Fibroblast of lung (primary cell): ENCODE measurements at regions not wholly inside any gene's neighbourhood (a gene's known extent, or its start where the extent isn't known, plus 50 kb on each side); places are given as distances from the start of the nearest gene placed in this dataset.

Experiments used
- DNase-seq, 2 donors: peaks; one replicate each; pipeline versions ENCODE4 v3.0.0 to v3.0.0-alpha.2; 2010; ENCODE audit warnings: low read depth in 2 of 2
- H2AFZ ChIP-seq: 2 replicates; pipeline ENCODE4 v1.5.1; 2012; ENCODE audit warnings: low read length, control low read depth, inconsistent platforms
- H3K27ac ChIP-seq: 2 replicates; pipeline ENCODE4 v1.5.1; 2011; ENCODE audit warnings: low read length, control low read depth; ENCODE audit not compliant: insufficient read depth
- H3K27me3 ChIP-seq: 2 replicates; pipeline ENCODE4 v1.5.1; 2011; ENCODE audit warnings: mild to moderate bottlenecking, low read length; ENCODE audit not compliant: control insufficient read depth, insufficient read depth
- H3K36me3 ChIP-seq: 2 replicates; pipeline ENCODE4 v1.5.1; 2011; ENCODE audit warnings: low read length; ENCODE audit not compliant: control insufficient read depth, insufficient read depth
- H3K4me1 ChIP-seq: 2 replicates; pipeline ENCODE4 v1.5.1; 2011; ENCODE audit warnings: low read length; ENCODE audit not compliant: control insufficient read depth, insufficient read depth; ENCODE audit errors: extremely low read depth
- H3K4me2 ChIP-seq: 2 replicates; pipeline ENCODE4 v1.5.1; 2011; ENCODE audit warnings: low read length, control low read depth; ENCODE audit not compliant: insufficient read depth; ENCODE audit errors: extremely low read depth
- H3K4me3 ChIP-seq, 4 experiments: fragments of 200-600 bp in 1 of 4; sonication (generic) in 1 of 4; replicated peaks in 1 of 4; 2 replicates each; pipeline ENCODE4 v1.5.1; 2011 to 2016; ENCODE audit warnings: low read length in 4 of 4, low read depth in 3 of 4, mild to moderate bottlenecking in 3 of 4, control low read depth in 2 of 4, inconsistent platforms in 1 of 4, mixed read lengths in 1 of 4; ENCODE audit not compliant: insufficient read depth in 1 of 4; ENCODE audit errors: control extremely low read depth in 1 of 4
- H3K79me2 ChIP-seq: 2 replicates; pipeline ENCODE4 v1.5.1; 2012; ENCODE audit warnings: mild to moderate bottlenecking, low read length, inconsistent platforms; ENCODE audit not compliant: control insufficient read depth, insufficient read depth
- H3K9ac ChIP-seq: 2 replicates; pipeline ENCODE4 v1.5.1; 2011; ENCODE audit warnings: mild to moderate bottlenecking, low read length, control low read depth; ENCODE audit not compliant: insufficient read depth
- H3K9me3 ChIP-seq: 2 replicates; pipeline ENCODE4 v1.5.1; 2012; ENCODE audit warnings: low read depth, low read length; ENCODE audit not compliant: control insufficient read depth, insufficient read depth
- H4K20me1 ChIP-seq: 2 replicates; pipeline ENCODE4 v1.5.1; 2011; ENCODE audit warnings: low read length; ENCODE audit not compliant: control insufficient read depth, insufficient read depth; ENCODE audit errors: extremely low read depth
- EZH2 ChIP-seq: IDR thresholded peaks from 2 replicates; pipeline ENCODE4 v1.5.1; 2012; ENCODE audit warnings: low read length, control low read depth, mild to moderate bottlenecking; ENCODE audit errors: missing control alignments
- TF ChIP-seq, protein P1 (sequence below), 2 donors: IDR thresholded peaks in 1 of 2; conservative IDR thresholded peaks in 1 of 2; 1 replicate in 1 of 2; 2 replicates in 1 of 2; pipeline ENCODE4 v1.5.1; 2011 to 2012; ENCODE audit warnings: low read length in 2 of 2, control low read depth in 1 of 2, inconsistent platforms in 1 of 2, low read depth in 1 of 2, mild to moderate bottlenecking in 1 of 2

DNA sequence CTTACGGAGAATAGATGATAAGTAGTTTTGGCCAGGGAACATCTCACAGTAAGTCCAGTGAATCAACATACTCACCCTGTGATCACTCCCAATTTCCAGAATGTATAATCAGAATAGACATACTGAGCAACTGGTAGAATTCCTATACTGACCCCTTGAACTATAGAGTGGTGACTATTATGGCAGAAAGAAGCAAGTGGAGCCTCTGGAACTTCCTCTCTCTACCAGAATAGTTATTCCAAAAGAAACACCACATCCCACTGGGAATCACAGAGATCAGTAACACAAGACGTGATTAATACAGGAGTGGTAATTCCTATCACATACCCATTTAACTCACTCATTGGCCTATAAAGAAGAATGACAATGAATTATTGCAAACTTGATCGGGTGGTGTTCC lies 50.1 kb upstream of the TRIM42 start:
- no peaks in the 10 kb centered on the region for H3K27me3 ChIP-seq
- no peak overlapping the region for H3K27ac ChIP-seq
- H3K4me2 ChIP-seq = no peak overlapping the region
- no peak for TF ChIP-seq EZH2
- TF ChIP-seq, protein P1, sequence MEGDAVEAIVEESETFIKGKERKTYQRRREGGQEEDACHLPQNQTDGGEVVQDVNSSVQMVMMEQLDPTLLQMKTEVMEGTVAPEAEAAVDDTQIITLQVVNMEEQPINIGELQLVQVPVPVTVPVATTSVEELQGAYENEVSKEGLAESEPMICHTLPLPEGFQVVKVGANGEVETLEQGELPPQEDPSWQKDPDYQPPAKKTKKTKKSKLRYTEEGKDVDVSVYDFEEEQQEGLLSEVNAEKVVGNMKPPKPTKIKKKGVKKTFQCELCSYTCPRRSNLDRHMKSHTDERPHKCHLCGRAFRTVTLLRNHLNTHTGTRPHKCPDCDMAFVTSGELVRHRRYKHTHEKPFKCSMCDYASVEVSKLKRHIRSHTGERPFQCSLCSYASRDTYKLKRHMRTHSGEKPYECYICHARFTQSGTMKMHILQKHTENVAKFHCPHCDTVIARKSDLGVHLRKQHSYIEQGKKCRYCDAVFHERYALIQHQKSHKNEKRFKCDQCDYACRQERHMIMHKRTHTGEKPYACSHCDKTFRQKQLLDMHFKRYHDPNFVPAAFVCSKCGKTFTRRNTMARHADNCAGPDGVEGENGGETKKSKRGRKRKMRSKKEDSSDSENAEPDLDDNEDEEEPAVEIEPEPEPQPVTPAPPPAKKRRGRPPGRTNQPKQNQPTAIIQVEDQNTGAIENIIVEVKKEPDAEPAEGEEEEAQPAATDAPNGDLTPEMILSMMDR (conservative IDR thresholded peaks at IDR 0.05 in 1 of 2, IDR thresholded peaks at IDR 0.05 in 1 of 2; ENCODE audit: low read depth in 1 of 2, low read length in 2 of 2) = no peak
- H2AFZ ChIP-seq = no peak overlapping the region
- no peaks in the 10 kb centered on the region for H3K79me2 ChIP-seq
- no peak overlapping the region for H3K4me3 ChIP-seq
- peaks cover 4% of the 10 kb centered on the region for H3K4me1 ChIP-seq
- H4K20me1 ChIP-seq = no peaks in the 10 kb centered on the region
- H3K9ac ChIP-seq = no peak overlapping the region
- peak in 1 of 2 donors; percentile 62 for DNase-seq
- no peaks in the 10 kb centered on the region for H3K9me3 ChIP-seq
- no peaks in the 10 kb centered on the region for H3K36me3 ChIP-seq
